H1 (cell line): ENCODE measurements at regions not wholly inside any gene's neighbourhood (a gene's known extent, or its start where the extent isn't known, plus 50 kb on each side); places are given as distances from the start of the nearest gene placed in this dataset.

Experiments used
- CTCF ChIA-PET: fragments of 300-600 bp; sonication (Branson Sonifier 250); formaldehyde crosslinking; loops from one replicate; lab custom pipeline; 2021; ENCODE audit not compliant: partially characterized antibody; lab: Charles Lee
- POLR2A ChIA-PET: fragments of 300-600 bp; sonication (Branson Sonifier 250); formaldehyde crosslinking; loops from one replicate; lab custom pipeline; 2021; ENCODE audit warnings: inconsistent platforms; ENCODE audit not compliant: partially characterized antibody; lab: Charles Lee
- DNase-seq, 2 experiments: peaks; one replicate each; pipeline versions ENCODE4 v3.0.0 to v3.0.0-alpha.2; 2010 to 2022; ENCODE audit warnings: low spot score in 2 of 2, low read depth in 1 of 2, mixed read lengths in 1 of 2
- FAIRE-seq: peaks from 2 replicates; lab custom pipeline; 2011; peaks lifted over from hg19 to GRCh38; lab: Jason Lieb, UNC
- H2AFZ ChIP-seq: 2 replicates; pipeline ENCODE4 v1.8.1; 2012; ENCODE audit warnings: low read length, inconsistent platforms
- H2AK5ac ChIP-seq: 2 replicates; pipeline ENCODE4 v1.6.1; 2013; ENCODE audit warnings: low read depth, low read length
- H2BK120ac ChIP-seq: replicated peaks from 2 replicates; pipeline ENCODE3; 2013; ENCODE audit warnings: low read depth, low read length, inconsistent platforms
- H2BK12ac ChIP-seq: 2 replicates; pipeline ENCODE4 v1.6.1; 2013; ENCODE audit warnings: low read depth, low read length
- H2BK15ac ChIP-seq: 2 replicates; pipeline ENCODE4 v1.6.1; 2013; ENCODE audit warnings: low read length
- H2BK20ac ChIP-seq: 2 replicates; pipeline ENCODE4 v1.6.1; 2013; ENCODE audit warnings: low read length
- H2BK5ac ChIP-seq: 2 replicates; pipeline ENCODE4 v1.6.1; 2013; ENCODE audit warnings: low read depth, low read length
- H3K14ac ChIP-seq: 2 replicates; pipeline ENCODE4 v1.6.1; 2013; ENCODE audit warnings: inconsistent platforms; ENCODE audit not compliant: insufficient read length
- H3K18ac ChIP-seq: 2 replicates; pipeline ENCODE4 v1.6.1; 2013; ENCODE audit warnings: low read length; ENCODE audit errors: extremely low read depth
- H3K23ac ChIP-seq: 2 replicates; pipeline ENCODE4 v1.6.1; 2013; ENCODE audit warnings: inconsistent platforms; ENCODE audit not compliant: insufficient read length
- H3K23me2 ChIP-seq: 2 replicates; pipeline ENCODE4 v1.6.1; 2013; ENCODE audit warnings: low read depth, low read length
- H3K27ac ChIP-seq: 2 replicates; pipeline ENCODE4 v1.6.1; 2011; ENCODE audit warnings: low read depth, low read length, inconsistent platforms
- H3K27me3 ChIP-seq, 4 experiments: replicated peaks in 1 of 4; 1 replicate in 1 of 4; 2 replicates in 3 of 4; pipeline versions ENCODE4 v1.6.1 to v1.8.1; 2011 to 2013; ENCODE audit warnings: low read length in 3 of 4, mild to moderate bottlenecking in 3 of 4, inconsistent platforms in 2 of 4, mixed read lengths in 2 of 4, moderate library complexity in 1 of 4; ENCODE audit not compliant: control insufficient read depth in 3 of 4, insufficient read depth in 3 of 4; ENCODE audit errors: extremely low read depth in 1 of 4
- H3K36me3 ChIP-seq, 4 experiments: 2 replicates each; pipeline versions ENCODE4 v1.6.1 to v1.8.1; 2011 to 2013; ENCODE audit warnings: mild to moderate bottlenecking in 4 of 4, low read length in 3 of 4, moderate library complexity in 2 of 4, control low read depth in 1 of 4, inconsistent platforms in 1 of 4; ENCODE audit not compliant: insufficient read depth in 4 of 4, control insufficient read depth in 2 of 4
- H3K4ac ChIP-seq: replicated peaks from 2 replicates; pipeline ENCODE3; 2013; ENCODE audit warnings: low read length, low read depth, mixed read lengths, inconsistent platforms; ENCODE audit not compliant: insufficient read length
- H3K4me1 ChIP-seq, 4 experiments: replicated peaks in 1 of 4; 1 replicate in 1 of 4; 2 replicates in 3 of 4; pipeline versions ENCODE4 v1.6.1 to v1.8.1; 2011 to 2013; ENCODE audit warnings: low read length in 3 of 4, inconsistent platforms in 2 of 4, mixed read lengths in 1 of 4; ENCODE audit not compliant: insufficient read depth in 4 of 4, control insufficient read depth in 3 of 4
- H3K4me2 ChIP-seq, 2 experiments: 2 replicates each; pipeline versions ENCODE4 v1.6.1 to v1.8.1; 2011 to 2013; ENCODE audit warnings: low read depth in 2 of 2, low read length in 2 of 2, control low read depth in 1 of 2, inconsistent platforms in 1 of 2, mild to moderate bottlenecking in 1 of 2; ENCODE audit not compliant: insufficient read depth in 1 of 2
- H3K4me3 ChIP-seq, 4 experiments: fragments of 200-600, 300-600 bp in 1 of 4; sonication (generic), shearing (Covaris generic), sonication (Bioruptor Twin) in 1 of 4; 2 replicates each; pipeline versions ENCODE4 v1.5.1 to v1.8.1; 2011 to 2016; ENCODE audit warnings: low read length in 4 of 4, low read depth in 3 of 4, control low read depth in 2 of 4, inconsistent platforms in 2 of 4, mild to moderate bottlenecking in 2 of 4, mixed read lengths in 1 of 4, moderate library complexity in 1 of 4; ENCODE audit not compliant: insufficient read depth in 2 of 4; ENCODE audit errors: extremely low read depth in 1 of 4
- H3K56ac ChIP-seq: replicated peaks from 2 replicates; pipeline ENCODE3; 2013; ENCODE audit warnings: low read depth, mild to moderate bottlenecking, mixed read lengths, low read length, inconsistent platforms; ENCODE audit not compliant: insufficient read length
- H3K79me1 ChIP-seq: 2 replicates; pipeline ENCODE4 v1.6.1; 2013; ENCODE audit warnings: low read depth, low read length, control low read depth
- H3K79me2 ChIP-seq, 2 experiments: 2 replicates each; pipeline versions ENCODE4 v1.6.1 to v1.8.1; 2012 to 2013; ENCODE audit warnings: low read length in 2 of 2, mild to moderate bottlenecking in 2 of 2, inconsistent platforms in 1 of 2; ENCODE audit not compliant: insufficient read depth in 2 of 2, control insufficient read depth in 1 of 2
- H3K9ac ChIP-seq, 4 experiments: replicated peaks in 1 of 4; 1 replicate in 1 of 4; 2 replicates in 3 of 4; pipeline versions ENCODE4 v1.6.1 to v1.8.1; 2011 to 2013; ENCODE audit warnings: low read depth in 3 of 4, low read length in 3 of 4, control low read depth in 2 of 4, mild to moderate bottlenecking in 2 of 4, moderate library complexity in 2 of 4, inconsistent platforms in 1 of 4; ENCODE audit errors: extremely low read depth in 1 of 4
- H3K9me3 ChIP-seq, 2 experiments: 2 replicates each; pipeline versions ENCODE4 v1.6.1 to v1.8.1; 2012 to 2013; ENCODE audit warnings: mild to moderate bottlenecking in 2 of 2, moderate library complexity in 2 of 2, control low read depth in 1 of 2, inconsistent platforms in 1 of 2, low read depth in 1 of 2, low read length in 1 of 2, mixed read lengths in 1 of 2; ENCODE audit not compliant: insufficient read depth in 2 of 2
- H4K20me1 ChIP-seq, 2 experiments: replicated peaks in 1 of 2; 2 replicates each; pipeline versions ENCODE3 to v1.8.1; 2011 to 2013; ENCODE audit warnings: inconsistent platforms in 2 of 2, low read length in 2 of 2, mild to moderate bottlenecking in 1 of 2; ENCODE audit not compliant: insufficient read depth in 2 of 2, control insufficient read depth in 1 of 2
- H4K5ac ChIP-seq: 2 replicates; pipeline ENCODE4 v1.6.1; 2013; ENCODE audit warnings: low read length, low read depth, mixed read lengths, inconsistent platforms; ENCODE audit not compliant: insufficient read length
- H4K8ac ChIP-seq: 2 replicates; pipeline ENCODE4 v1.8.0; 2013; ENCODE audit warnings: mild to moderate bottlenecking, moderate library complexity, low read length, inconsistent platforms; ENCODE audit not compliant: insufficient read depth; ENCODE audit errors: extremely low read depth
- H4K91ac ChIP-seq: replicated peaks from 2 replicates; pipeline ENCODE3; 2013; ENCODE audit warnings: low read length, mixed read lengths, inconsistent platforms; ENCODE audit not compliant: insufficient read length
- ATF3 ChIP-seq: IDR thresholded peaks from 2 replicates; pipeline ENCODE4 v1.6.1; 2011; ENCODE audit warnings: low read depth, mild to moderate bottlenecking, low read length; ENCODE audit not compliant: insufficient read depth
- CREB1 ChIP-seq: IDR thresholded peaks from 2 replicates; pipeline ENCODE4 v1.6.1; 2012; ENCODE audit warnings: inconsistent platforms
- GTF2F1 ChIP-seq: IDR thresholded peaks from 2 replicates; pipeline ENCODE4 v1.6.1; 2012; ENCODE audit warnings: low read depth, low read length, improper control_type of control experiment, borderline replicate concordance
- JUN ChIP-seq: IDR thresholded peaks from 2 replicates; pipeline ENCODE4 v1.6.1; 2011; ENCODE audit warnings: low read depth, mild to moderate bottlenecking, improper control_type of control experiment, low read length
- JUND ChIP-seq: IDR thresholded peaks from 2 replicates; pipeline ENCODE4 v1.6.1; 2011; ENCODE audit warnings: mild to moderate bottlenecking, improper control_type of control experiment, low read length
- RNF2 ChIP-seq: fragments of 200-900, 300-1000 bp; sonication (generic); IDR thresholded peaks from 2 replicates; pipeline ENCODE4 v1.7.1; 2016; ENCODE audit warnings: borderline replicate concordance, low read depth, mild to moderate bottlenecking, antibody characterized with exemption, low read length; ENCODE audit not compliant: poor library complexity, severe bottlenecking; ENCODE audit errors: missing control alignments
- SIN3A ChIP-seq, 2 experiments: IDR thresholded peaks in 1 of 2; conservative IDR thresholded peaks in 1 of 2; 2 replicates each; pipeline ENCODE4 v1.6.1; 2011 to 2012; ENCODE audit warnings: low read length in 2 of 2, improper control_type of control experiment in 1 of 2, low read depth in 1 of 2, mild to moderate bottlenecking in 1 of 2
- SP1 ChIP-seq: IDR thresholded peaks from 2 replicates; pipeline ENCODE4 v1.6.1; 2011; ENCODE audit warnings: low read depth, low read length
- TAF7 ChIP-seq: optimal IDR thresholded peaks from 2 replicates; pipeline ENCODE3; 2011; ENCODE audit warnings: low read depth, mild to moderate bottlenecking, inconsistent platforms, low read length, moderate library complexity, borderline replicate concordance
- TCF12 ChIP-seq: IDR thresholded peaks from 2 replicates; pipeline ENCODE4 v1.6.1; 2011; ENCODE audit warnings: low read depth, mild to moderate bottlenecking, low read length
- TEAD4 ChIP-seq: IDR thresholded peaks from 2 replicates; pipeline ENCODE4 v1.6.1; 2012; ENCODE audit warnings: low read depth, low read length, inconsistent platforms, mixed read lengths
- WGBS, 2 experiments: shearing (Covaris generic) in 1 of 2; methylation state at CpG; one replicate each; pipeline versions ENCODE4 v1.1.6 to v1.1.7; 2013 to 2015; ENCODE audit warnings: low lambda C conversion rate in 2 of 2, mixed read lengths in 2 of 2, inconsistent platforms in 1 of 2, low coverage in 1 of 2, missing lambda C conversion rate in 1 of 2; ENCODE audit not compliant: insufficient replicate concordance in 2 of 2, insufficient coverage in 1 of 2, insufficient read length in 1 of 2; ENCODE audit errors: extremely low coverage in 1 of 2, missing lambda C conversion rate in 1 of 2; 5-methylcytosine and 5-hydroxymethylcytosine counted together
- TF ChIP-seq, protein P1 (sequence below): IDR thresholded peaks from 2 replicates; pipeline ENCODE4 v1.6.1; 2011; ENCODE audit warnings: low read length, improper control_type of control experiment

DNA sequence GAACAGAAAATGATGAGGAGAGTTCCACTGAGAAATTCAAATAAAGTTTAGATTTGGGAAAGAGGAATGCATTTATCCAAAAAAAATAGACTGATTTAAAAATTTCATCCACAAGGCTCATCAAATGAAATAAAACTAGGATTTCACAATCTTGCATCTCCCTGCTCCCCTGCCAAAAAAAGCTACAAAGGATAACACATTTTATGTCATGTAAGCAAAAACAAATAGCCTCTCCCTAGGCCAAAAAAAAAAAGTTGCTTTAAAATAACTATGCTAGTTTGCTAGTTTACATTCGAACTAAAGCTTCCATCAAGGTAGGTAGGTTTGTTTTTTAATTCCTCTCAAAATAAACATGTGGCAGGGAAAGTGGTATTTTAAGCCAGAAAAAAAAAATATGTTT is 465.5 kb upstream of the ID2 start:
- no peak overlapping the region for H3K18ac ChIP-seq
- DNase-seq (no peak), FAIRE-seq (no peak)
- H3K36me3 ChIP-seq, result no peaks in the 10 kb centered on the region
- TF ChIP-seq SP1 (no peak), TEAD4 (no peak), JUN (no peak), JUND (no peak), SIN3A (conservative IDR thresholded peaks at IDR 0.05 in 1 of 2, IDR thresholded peaks at IDR 0.05 in 1 of 2; ENCODE audit: low read depth in 1 of 2, low read length in 2 of 2) (no peak), GTF2F1 (no peak), RNF2 (no peak), TCF12 (no peak), TAF7 (no peak), CREB1 (no peak), ATF3 (no peak)
- TF ChIP-seq, protein P1, sequence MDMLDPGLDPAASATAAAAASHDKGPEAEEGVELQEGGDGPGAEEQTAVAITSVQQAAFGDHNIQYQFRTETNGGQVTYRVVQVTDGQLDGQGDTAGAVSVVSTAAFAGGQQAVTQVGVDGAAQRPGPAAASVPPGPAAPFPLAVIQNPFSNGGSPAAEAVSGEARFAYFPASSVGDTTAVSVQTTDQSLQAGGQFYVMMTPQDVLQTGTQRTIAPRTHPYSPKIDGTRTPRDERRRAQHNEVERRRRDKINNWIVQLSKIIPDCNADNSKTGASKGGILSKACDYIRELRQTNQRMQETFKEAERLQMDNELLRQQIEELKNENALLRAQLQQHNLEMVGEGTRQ, result no peak
- no peaks in the 10 kb centered on the region for H3K79me1 ChIP-seq
- H3K9ac ChIP-seq, result no peak overlapping the region
- H3K9me3 ChIP-seq, result no peaks in the 10 kb centered on the region
- no peak overlapping the region for H2BK20ac ChIP-seq
- no peak overlapping the region for H3K4me3 ChIP-seq
- H3K14ac ChIP-seq, result no peak overlapping the region
- no peak overlapping the region for H4K5ac ChIP-seq
- no peaks in the 10 kb centered on the region for H3K27me3 ChIP-seq
- H3K27ac ChIP-seq, result no peak overlapping the region
- CTCF ChIA-PET, result no interaction called here
- H2BK15ac ChIP-seq, result no peak overlapping the region
- H3K4ac ChIP-seq, result no peak overlapping the region
- H2BK12ac ChIP-seq, result no peak overlapping the region
- POLR2A ChIA-PET, result interaction anchor here (0.7 kb wide), 1 partner anchor 28 kb away, joined by 4 read pairs; no protein-coding TSS in a partner anchor
- H3K79me2 ChIP-seq, result no peaks in the 10 kb centered on the region
- WGBS, 2 experiments, result 88% methylated on average over 1 of the region's 1 CpG; no CpG with 5 or more reads in 1 of the 2 experiments
- no peak overlapping the region for H4K8ac ChIP-seq
- no peak overlapping the region for H2AFZ ChIP-seq
- H3K56ac ChIP-seq, result no peak overlapping the region
- H3K4me2 ChIP-seq, result no peak overlapping the region
- H3K23me2 ChIP-seq, result no peaks in the 10 kb centered on the region
- H2BK120ac ChIP-seq, result no peak overlapping the region
- H4K91ac ChIP-seq, result no peak overlapping the region
- H3K23ac ChIP-seq, result no peak overlapping the region
- no peak overlapping the region for H2BK5ac ChIP-seq
- no peak overlapping the region for H2AK5ac ChIP-seq
- peaks cover 4 to 10% (median 6%) of the 10 kb centered on the region in 4 experiments; a peak in 5 of 7 replicates for H3K4me1 ChIP-seq
- H4K20me1 ChIP-seq, result no peaks in the 10 kb centered on the region
